OCI-LY1 (cell line): ENCODE measurements at regions not wholly inside any gene's neighbourhood (a gene's known extent, or its start where the extent isn't known, plus 50 kb on each side); places are given as distances from the start of the nearest gene placed in this dataset.

Source experiments
- CTCF ChIP-seq: fragments of 200-600 bp; sonication (generic), shearing (Covaris generic); IDR thresholded peaks from 2 replicates; pipeline ENCODE4 v1.5.1; 2017; ENCODE audit warnings: mild to moderate bottlenecking, antibody characterized with exemption, low read length, moderate library complexity, mixed read lengths
- EZH2 ChIP-seq: fragments of 200-600 bp; sonication (generic), shearing (Covaris generic); IDR thresholded peaks from 2 replicates; pipeline ENCODE4 v1.8.0; 2017; ENCODE audit warnings: borderline replicate concordance, mixed run types, mild to moderate bottlenecking, antibody characterized with exemption, low read length, moderate library complexity, mixed read lengths

DNA sequence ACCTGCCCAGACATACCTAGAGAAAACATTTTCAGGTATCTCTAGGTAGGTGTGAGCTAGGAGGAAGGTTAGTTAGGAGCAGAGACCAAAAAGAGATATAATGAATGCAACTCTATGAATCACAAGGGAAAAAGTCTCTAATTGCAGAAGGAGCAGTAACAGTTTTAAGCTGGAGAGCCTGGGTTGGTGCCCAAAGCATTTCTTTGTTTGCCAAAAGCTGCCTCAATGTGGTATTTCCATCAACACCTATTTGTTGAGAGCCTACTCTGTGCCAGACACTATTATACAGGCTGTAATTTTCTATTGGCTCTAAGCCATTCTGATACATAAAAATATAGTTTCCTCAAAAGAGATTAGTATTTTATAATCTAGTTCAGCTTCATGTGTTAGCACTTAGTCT, 141.6 kb downstream of the UBE2E3 start:
- no peak for TF ChIP-seq CTCF
- no peak for TF ChIP-seq EZH2
